Naive thymus-derived CD4-positive, alpha-beta T cell (primary cell): ENCODE measurements at regions not wholly inside any gene's neighbourhood (a gene's known extent, or its start where the extent isn't known, plus 50 kb on each side); places are given as distances from the start of the nearest gene placed in this dataset.

ENCODE experiments used
- ATAC-seq: fragments of 150-1000 bp; cut with Tn5 transposase; 2 replicates; pipeline ENCODE4 v1.10.0; 2021; ENCODE audit warnings: mild to moderate bottlenecking, moderate library complexity
- CTCF ChIA-PET: fragments of 350-600 bp; sonication (Branson Sonifier 250); formaldehyde crosslinking; loops from one replicate; lab custom pipeline; 2021; ENCODE audit warnings: antibody characterized with exemption; lab: Charles Lee
- POLR2A ChIA-PET: fragments of 350-600 bp; sonication (Branson Sonifier 250); formaldehyde crosslinking; loops from one replicate; lab custom pipeline; 2021; ENCODE audit warnings: antibody characterized with exemption, inconsistent platforms; lab: Charles Lee
- DNase-seq, 9 donors: peaks; one replicate each; pipeline versions ENCODE4 v3.0.0 to v3.0.0-alpha.2; 2020 to 2022; ENCODE audit warnings: mixed read lengths in 1 of 9
- H3K27ac ChIP-seq: one replicate; pipeline ENCODE4 v1.7.0; 2013; ENCODE audit warnings: mild to moderate bottlenecking, low read depth, low read length, moderate library complexity
- H3K27me3 ChIP-seq, 2 donors: one replicate each; pipeline ENCODE4 v1.7.0; 2013; ENCODE audit warnings: low read length in 2 of 2, mild to moderate bottlenecking in 2 of 2, moderate library complexity in 2 of 2; ENCODE audit not compliant: control insufficient read depth in 2 of 2, insufficient read depth in 2 of 2
- H3K36me3 ChIP-seq, 3 experiments: 1 replicate in 2 of 3; 2 replicates in 1 of 3; pipeline ENCODE4 v1.7.0; 2013; ENCODE audit warnings: low read length in 3 of 3, mild to moderate bottlenecking in 3 of 3, moderate library complexity in 1 of 3; ENCODE audit not compliant: insufficient read depth in 3 of 3, control insufficient read depth in 2 of 3
- H3K4me1 ChIP-seq, 2 donors: one replicate each; pipeline ENCODE4 v1.7.0; 2013; ENCODE audit warnings: low read length in 2 of 2, mild to moderate bottlenecking in 2 of 2, moderate library complexity in 1 of 2; ENCODE audit not compliant: control insufficient read depth in 2 of 2, insufficient read depth in 2 of 2
- H3K4me3 ChIP-seq: 2 replicates; pipeline ENCODE4 v1.7.0; 2013; ENCODE audit warnings: mild to moderate bottlenecking, low read length
- H3K9me3 ChIP-seq, 3 experiments: 1 replicate in 2 of 3; 2 replicates in 1 of 3; pipeline ENCODE4 v1.7.0; 2013; ENCODE audit warnings: low read length in 3 of 3; ENCODE audit not compliant: control insufficient read depth in 2 of 3
- H3K27ac Mint-ChIP-seq, 9 donors: one replicate each; pipeline ENCODE4 v1.8.0; 2020 to 2022; ENCODE audit warnings: mixed read lengths in 9 of 9, mild to moderate bottlenecking in 8 of 9, moderate library complexity in 5 of 9, inconsistent platforms in 2 of 9
- H3K27me3 Mint-ChIP-seq, 5 donors: one replicate each; pipeline ENCODE4 v1.8.0; 2021 to 2022; ENCODE audit warnings: mixed read lengths in 5 of 5, mild to moderate bottlenecking in 1 of 5
- H3K36me3 Mint-ChIP-seq, 5 donors: one replicate each; pipeline ENCODE4 v1.8.0; 2020 to 2022; ENCODE audit warnings: mixed read lengths in 5 of 5, mild to moderate bottlenecking in 3 of 5, inconsistent platforms in 1 of 5
- H3K4me1 Mint-ChIP-seq, 7 donors: one replicate each; pipeline ENCODE4 v1.8.0; 2020 to 2022; ENCODE audit warnings: mixed read lengths in 7 of 7, mild to moderate bottlenecking in 3 of 7, inconsistent platforms in 1 of 7
- H3K4me3 Mint-ChIP-seq, 10 donors: one replicate each; pipeline ENCODE4 v1.8.0; 2020 to 2022; ENCODE audit warnings: mild to moderate bottlenecking in 10 of 10, mixed read lengths in 10 of 10, moderate library complexity in 6 of 10, inconsistent platforms in 2 of 10
- H3K9me3 Mint-ChIP-seq, 11 donors: one replicate each; pipeline ENCODE4 v1.8.0; 2020 to 2022; ENCODE audit warnings: mixed read lengths in 11 of 11, mild to moderate bottlenecking in 4 of 11, inconsistent platforms in 1 of 11, moderate library complexity in 1 of 11
- intact Hi-C, 2 donors: fragments of 100-400 bp; cut with micrococcal nuclease; formaldehyde crosslinking; loops; one replicate each; pipeline ENCODE4 v1.15.1; 2023

DNA sequence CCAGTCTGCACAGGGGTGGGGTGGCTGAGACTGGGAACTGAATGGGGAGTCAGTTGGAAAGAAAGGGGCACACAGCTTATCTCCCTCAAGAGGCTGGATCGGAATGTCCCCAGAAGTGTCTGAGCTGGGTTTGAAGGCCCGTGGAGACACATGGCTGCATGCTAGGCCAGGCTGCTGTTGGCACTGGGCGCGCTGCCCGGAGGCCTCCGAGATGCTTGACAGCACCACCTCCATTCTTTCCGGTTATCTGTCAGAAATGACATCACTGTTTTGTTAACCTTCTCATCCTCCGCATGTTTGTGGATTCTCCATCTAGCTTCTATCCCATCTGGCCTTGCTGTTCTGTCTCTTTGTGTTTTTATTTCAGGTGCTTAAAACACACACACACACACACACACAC lies 85.5 kb downstream of the APIP start:
- no peaks in the 10 kb centered on the region for H3K36me3 ChIP-seq
- H3K4me1 ChIP-seq = no peaks in the 10 kb centered on the region
- peaks cover 0 to 10% (median 4%) of the 10 kb centered on the region in 5 donors for H3K27me3 Mint-ChIP-seq
- ATAC-seq (no peak), DNase-seq (no peak)
- no peak overlapping the region for H3K27ac ChIP-seq
- no peak overlapping the region for H3K27ac Mint-ChIP-seq
- H3K36me3 Mint-ChIP-seq = no peaks in the 10 kb centered on the region
- POLR2A ChIA-PET = no interaction called here
- no peaks in the 10 kb centered on the region for H3K9me3 ChIP-seq
- H3K27me3 ChIP-seq = no peaks in the 10 kb centered on the region
- peaks cover 0 to 3% (median 0%) of the 10 kb centered on the region in 11 donors for H3K9me3 Mint-ChIP-seq
- CTCF ChIA-PET = no interaction called here
- no peak overlapping the region for H3K4me3 Mint-ChIP-seq
- no peak overlapping the region for H3K4me3 ChIP-seq
- intact Hi-C loops = no loop called here
- H3K4me1 Mint-ChIP-seq = peaks cover 0 to 3% (median 0%) of the 10 kb centered on the region in 7 donors

DNA sequence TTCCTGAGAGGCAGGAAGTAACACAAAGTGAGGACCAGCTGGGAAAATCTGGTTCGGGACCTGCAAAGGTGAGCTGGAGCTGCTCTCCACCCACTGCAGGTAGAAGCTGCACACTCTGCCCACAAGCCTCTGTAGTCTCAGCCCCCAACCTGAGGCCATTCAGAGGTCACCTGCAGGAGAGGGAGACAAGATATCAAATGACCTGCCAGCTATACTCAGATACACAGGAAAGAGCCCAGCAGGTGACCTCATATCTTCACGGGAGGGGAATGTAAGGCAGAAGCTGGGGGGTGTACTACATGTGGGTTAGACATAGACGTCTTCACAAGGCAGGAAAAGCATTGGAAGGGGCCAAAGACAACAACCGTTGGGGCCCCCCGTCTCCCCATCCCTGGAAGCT lies 86.1 kb downstream of the APIP start:
- ATAC-seq (no peak), DNase-seq (no peak)
- POLR2A ChIA-PET = no interaction called here
- Histone ChIP-seq H3K27me3 (no peaks in the 10 kb centered on the region), H3K9me3 (no peaks in the 10 kb centered on the region), H3K4me1 (no peaks in the 10 kb centered on the region), H3K4me3 (no peak overlapping the region), H3K27ac (no peak overlapping the region), H3K36me3 (no peaks in the 10 kb centered on the region)
- H3K27ac Mint-ChIP-seq = no peak overlapping the region
- no peaks in the 10 kb centered on the region for H3K36me3 Mint-ChIP-seq
- peaks cover 0 to 7% (median 1%) of the 10 kb centered on the region in 5 donors for H3K27me3 Mint-ChIP-seq
- peaks cover 0 to 3% (median 0%) of the 10 kb centered on the region in 11 donors for H3K9me3 Mint-ChIP-seq
- peaks cover 0 to 3% (median 0%) of the 10 kb centered on the region in 7 donors for H3K4me1 Mint-ChIP-seq
- H3K4me3 Mint-ChIP-seq = no peak overlapping the region
- CTCF ChIA-PET = no interaction called here
- intact Hi-C loops = no loop called here

DNA sequence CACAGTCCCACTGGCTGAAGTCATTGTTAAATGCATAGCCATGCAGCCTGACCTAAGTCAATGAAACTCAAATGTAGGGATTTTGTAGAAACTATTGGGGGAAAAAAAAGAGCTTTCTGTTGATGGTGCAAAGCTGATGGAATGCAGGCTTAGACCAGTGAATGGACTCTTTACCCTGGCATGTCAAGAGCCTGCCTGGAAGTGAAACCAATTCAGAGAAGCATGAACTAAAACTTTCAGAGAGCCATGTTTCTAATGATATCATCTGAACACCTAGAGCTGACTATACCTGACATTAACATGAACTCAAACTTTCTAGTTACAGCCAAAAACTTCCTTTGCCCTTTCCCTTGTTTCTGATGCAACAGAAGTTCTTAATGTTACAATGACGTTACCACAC lies 89.0 kb downstream of the APIP start:
- CTCF ChIA-PET = no interaction called here

DNA sequence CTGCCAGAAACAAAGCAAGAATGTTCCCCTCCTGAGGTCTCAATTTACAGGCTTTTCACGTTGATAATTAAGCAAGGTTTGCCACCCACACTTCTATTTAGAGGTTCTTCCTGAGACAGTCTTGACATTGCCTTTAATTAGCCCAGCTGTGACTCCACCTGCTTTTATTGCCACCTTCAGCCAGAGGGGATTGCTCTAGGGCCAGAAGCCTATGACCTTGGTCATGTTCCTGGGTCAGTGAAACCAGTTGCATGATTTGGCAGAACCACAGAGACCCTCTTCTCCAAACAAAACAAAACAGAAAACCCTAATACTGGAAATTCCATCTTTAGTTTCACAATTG lies 89.8 kb downstream of the APIP start:
- intact Hi-C loops = no loop called here
- Histone ChIP-seq H3K27me3 (no peaks in the 10 kb centered on the region), H3K36me3 (no peaks in the 10 kb centered on the region), H3K4me1 (no peaks in the 10 kb centered on the region), H3K9me3 (no peaks in the 10 kb centered on the region), H3K4me3 (no peak overlapping the region), H3K27ac (no peak overlapping the region)
- Mint-ChIP-seq H3K4me3 (no peak overlapping the region), H3K27me3 (peaks cover 0 to 8% (median 0%) of the 10 kb centered on the region in 5 donors), H3K4me1 (peaks cover 0 to 3% (median 0%) of the 10 kb centered on the region in 7 donors), H3K27ac (no peak overlapping the region), H3K9me3 (no peaks in the 10 kb centered on the region), H3K36me3 (no peaks in the 10 kb centered on the region)
- POLR2A ChIA-PET = no interaction called here
- ATAC-seq (no peak), DNase-seq (no peak)
- CTCF ChIA-PET = no interaction called here

More for the DNA sequence above, 89.0 kb downstream of the APIP start:
- Histone ChIP-seq H3K4me1 (no peaks in the 10 kb centered on the region), H3K9me3 (no peaks in the 10 kb centered on the region), H3K4me3 (no peak overlapping the region), H3K27me3 (no peaks in the 10 kb centered on the region), H3K36me3 (no peaks in the 10 kb centered on the region), H3K27ac (no peak overlapping the region)
- ATAC-seq = no peak
- POLR2A ChIA-PET = no interaction called here
- peaks cover 0 to 3% (median 0%) of the 10 kb centered on the region in 7 donors for H3K4me1 Mint-ChIP-seq
- peaks cover 0 to 4% (median 0%) of the 10 kb centered on the region in 5 donors for H3K27me3 Mint-ChIP-seq
- no peak for DNase-seq
- no peaks in the 10 kb centered on the region for H3K36me3 Mint-ChIP-seq
- intact Hi-C loops = no loop called here
- no peak overlapping the region for H3K4me3 Mint-ChIP-seq
- H3K9me3 Mint-ChIP-seq = no peaks in the 10 kb centered on the region
- H3K27ac Mint-ChIP-seq = no peak overlapping the region

DNA sequence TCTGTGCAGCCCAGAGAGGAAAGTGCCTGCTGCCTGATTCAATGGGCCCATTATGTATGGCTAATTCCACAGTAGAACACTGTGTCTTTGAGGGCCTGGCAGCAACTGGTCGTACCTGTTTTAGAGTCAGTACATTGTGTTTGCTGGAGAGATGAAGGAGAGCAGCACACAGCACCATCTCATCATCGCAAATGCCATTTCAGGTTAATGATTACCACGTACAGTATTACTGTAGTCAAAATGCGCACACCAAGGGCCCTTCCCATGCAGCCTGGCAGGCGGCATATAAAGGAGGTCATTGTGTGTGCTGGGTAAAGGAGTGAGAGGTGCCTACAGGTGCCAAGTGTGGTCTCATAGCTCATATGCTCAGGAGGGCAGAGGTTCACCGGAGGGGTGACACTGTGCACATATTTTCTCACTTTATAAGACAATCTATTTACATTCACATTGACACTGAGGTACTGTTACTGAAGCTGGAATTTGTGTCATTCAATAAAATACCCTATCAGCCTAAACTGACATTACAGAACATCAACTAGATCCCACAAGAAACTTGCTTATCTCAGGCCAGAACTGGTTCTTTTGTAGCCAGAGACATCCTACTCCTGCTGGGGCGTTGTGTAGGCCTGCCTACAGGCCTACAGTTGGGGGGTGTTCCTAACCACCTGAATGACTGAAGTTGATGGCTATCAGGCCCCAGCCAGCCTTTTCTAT lies 90.4 kb downstream of the APIP start:
- DNase-seq = no peak
- no peak for ATAC-seq
- no peak overlapping the region for H3K27ac ChIP-seq
- no peaks in the 10 kb centered on the region for H3K36me3 ChIP-seq
- ChIA-PET CTCF (no interaction called here), POLR2A (no interaction called here)
- peaks cover 0 to 3% (median 0%) of the 10 kb centered on the region in 7 donors for H3K4me1 Mint-ChIP-seq
- H3K27ac Mint-ChIP-seq = no peak overlapping the region
- H3K27me3 ChIP-seq = no peaks in the 10 kb centered on the region
- H3K9me3 ChIP-seq = no peaks in the 10 kb centered on the region
- H3K27me3 Mint-ChIP-seq = peaks cover 0 to 8% (median 0%) of the 10 kb centered on the region in 5 donors
- H3K9me3 Mint-ChIP-seq = no peaks in the 10 kb centered on the region
- H3K36me3 Mint-ChIP-seq = no peaks in the 10 kb centered on the region
- no peak overlapping the region for H3K4me3 ChIP-seq
- no peaks in the 10 kb centered on the region for H3K4me1 ChIP-seq
- H3K4me3 Mint-ChIP-seq = no peak overlapping the region
- intact Hi-C loops = no loop called here

DNA sequence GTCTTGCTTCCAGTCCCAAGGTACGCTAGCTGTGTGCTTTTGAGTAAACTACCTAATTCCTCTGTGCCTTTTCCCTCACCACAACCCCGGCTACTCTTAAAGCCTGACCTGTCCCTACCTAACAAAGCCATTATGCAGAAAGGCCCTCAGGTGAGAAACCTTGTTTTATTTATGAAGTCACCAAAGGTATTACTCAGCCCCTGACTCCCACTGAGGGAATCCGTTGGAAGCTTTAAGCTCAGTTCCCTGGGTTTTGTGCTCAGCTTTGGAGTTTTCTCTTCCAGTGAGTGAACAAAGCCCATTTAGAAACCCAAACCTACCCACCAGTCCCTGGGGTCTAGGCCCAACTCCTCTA lies 90.9 kb downstream of the APIP start:
- Mint-ChIP-seq H3K4me1 (peaks cover 0 to 6% (median 2%) of the 10 kb centered on the region in 7 donors), H3K27ac (no peak overlapping the region), H3K36me3 (no peaks in the 10 kb centered on the region), H3K4me3 (no peak overlapping the region), H3K9me3 (peaks cover 0 to 2% (median 0%) of the 10 kb centered on the region in 11 donors), H3K27me3 (peaks cover 0 to 8% (median 0%) of the 10 kb centered on the region in 5 donors)
- POLR2A ChIA-PET = no interaction called here
- ATAC-seq (no peak), DNase-seq (no peak)
- no peaks in the 10 kb centered on the region for H3K9me3 ChIP-seq
- no peak overlapping the region for H3K4me3 ChIP-seq
- H3K27ac ChIP-seq = no peak overlapping the region
- H3K36me3 ChIP-seq = no peaks in the 10 kb centered on the region
- CTCF ChIA-PET = no interaction called here
- no peaks in the 10 kb centered on the region for H3K27me3 ChIP-seq
- peaks cover 1% of the 10 kb centered on the region in 2 donors for H3K4me1 ChIP-seq
- intact Hi-C loops = no loop called here

DNA sequence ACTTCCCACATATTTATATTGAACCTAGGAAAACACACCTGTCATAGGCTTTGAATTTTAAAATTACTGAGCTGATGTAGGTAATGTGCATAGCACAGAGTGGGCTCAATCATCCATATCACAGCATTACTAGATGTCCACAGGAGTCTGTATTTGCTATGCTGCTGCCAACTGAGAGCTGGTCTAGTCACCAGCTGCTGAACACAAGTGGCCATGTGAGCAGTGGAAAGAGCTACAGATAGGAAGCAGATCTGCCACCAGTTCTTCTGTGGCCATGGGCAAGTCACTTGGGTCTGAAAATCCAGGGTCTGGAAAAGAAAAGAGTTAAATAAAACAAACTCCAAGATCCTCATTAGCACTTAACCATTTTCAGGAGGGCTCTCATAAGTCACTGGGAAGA lies 91.8 kb downstream of the APIP start:
- CTCF ChIA-PET = no interaction called here

More for the DNA sequence above, 91.8 kb downstream of the APIP start:
- no peak overlapping the region for H3K27ac ChIP-seq
- DNase-seq (no peak), ATAC-seq (no peak)
- H3K27me3 ChIP-seq = no peaks in the 10 kb centered on the region
- POLR2A ChIA-PET = no interaction called here
- no peaks in the 10 kb centered on the region for H3K36me3 ChIP-seq
- no peaks in the 10 kb centered on the region for H3K9me3 ChIP-seq
- no peak overlapping the region for H3K4me3 ChIP-seq
- Mint-ChIP-seq H3K4me1 (peaks cover 0 to 15% (median 11%) of the 10 kb centered on the region in 7 donors), H3K27me3 (peaks cover 0 to 8% (median 0%) of the 10 kb centered on the region in 5 donors), H3K27ac (no peak overlapping the region), H3K36me3 (peaks cover 0 to 4% (median 0%) of the 10 kb centered on the region in 5 donors), H3K4me3 (no peak overlapping the region), H3K9me3 (peaks cover 0 to 4% (median 3%) of the 10 kb centered on the region in 11 donors)
- intact Hi-C loops = no loop called here
- peaks cover 3 to 6% of the 10 kb centered on the region in 2 donors for H3K4me1 ChIP-seq
